Neuronal stem cell (in vitro differentiated cells): ENCODE measurements at regions not wholly inside any gene's neighbourhood (a gene's known extent, or its start where the extent isn't known, plus 50 kb on each side); places are given as distances from the start of the nearest gene placed in this dataset.

ENCODE experiments used
- DNase-seq: peaks from one replicate; pipeline ENCODE4 v3.0.0-alpha.2; 2013; ENCODE audit warnings: low spot score
- H2AFZ ChIP-seq: one replicate; pipeline ENCODE4 v1.6.1; 2013; ENCODE audit warnings: mild to moderate bottlenecking, low read length, inconsistent platforms
- H2AK5ac ChIP-seq: 2 replicates; pipeline ENCODE4 v1.6.1; 2013; ENCODE audit warnings: low read depth, mild to moderate bottlenecking, inconsistent platforms, low read length, moderate library complexity, mixed read lengths
- H2BK120ac ChIP-seq: 2 replicates; pipeline ENCODE4 v1.6.1; 2013; ENCODE audit warnings: low read depth, mild to moderate bottlenecking, inconsistent platforms, low read length, moderate library complexity, mixed read lengths
- H2BK12ac ChIP-seq: one replicate; pipeline ENCODE4 v1.6.1; 2013; ENCODE audit warnings: low read length, inconsistent platforms
- H2BK15ac ChIP-seq: 2 replicates; pipeline ENCODE4 v1.6.1; 2013; ENCODE audit warnings: mild to moderate bottlenecking, low read length, inconsistent platforms, mixed read lengths
- H2BK5ac ChIP-seq: one replicate; pipeline ENCODE4 v1.6.1; 2013; ENCODE audit warnings: inconsistent platforms, mild to moderate bottlenecking, low read length, moderate library complexity
- H3K14ac ChIP-seq: one replicate; pipeline ENCODE4 v1.6.1; 2013; ENCODE audit warnings: low read length, inconsistent platforms
- H3K18ac ChIP-seq: 2 replicates; pipeline ENCODE4 v1.6.1; 2013; ENCODE audit warnings: low read length, inconsistent platforms
- H3K23ac ChIP-seq: 2 replicates; pipeline ENCODE4 v1.6.1; 2013; ENCODE audit warnings: low read depth, mild to moderate bottlenecking, mixed read lengths, low read length, inconsistent platforms; ENCODE audit not compliant: poor library complexity
- H3K27ac ChIP-seq: replicated peaks from 3 replicates; pipeline ENCODE4 v1.5.1; 2013; ENCODE audit warnings: low read length, inconsistent platforms
- H3K27me3 ChIP-seq, 3 experiments: 2 replicates each; pipeline ENCODE4 v1.6.1; 2013; ENCODE audit warnings: low read length in 3 of 3, mild to moderate bottlenecking in 2 of 3, inconsistent platforms in 1 of 3, low read depth in 1 of 3, mixed read lengths in 1 of 3, moderate library complexity in 1 of 3; ENCODE audit not compliant: control insufficient read depth in 3 of 3, insufficient read depth in 3 of 3
- H3K36me3 ChIP-seq, 2 donors: replicated peaks in 1 of 2; 2 replicates each; pipeline ENCODE4 v1.6.1; 2013; ENCODE audit warnings: low read length in 2 of 2; ENCODE audit not compliant: control insufficient read depth in 2 of 2, insufficient read depth in 2 of 2
- H3K4ac ChIP-seq: 2 replicates; pipeline ENCODE4 v1.6.1; 2013; ENCODE audit warnings: inconsistent platforms, mild to moderate bottlenecking, low read length, moderate library complexity
- H3K4me1 ChIP-seq, 2 donors: 1 replicate in 1 of 2; 2 replicates in 1 of 2; pipeline ENCODE4 v1.6.1; 2013; ENCODE audit warnings: low read length in 2 of 2, low read depth in 1 of 2; ENCODE audit not compliant: control insufficient read depth in 2 of 2, insufficient read depth in 1 of 2
- H3K4me2 ChIP-seq: one replicate; pipeline ENCODE4 v1.6.1; 2013; ENCODE audit warnings: mild to moderate bottlenecking, low read length, inconsistent platforms; ENCODE audit not compliant: insufficient read depth, poor library complexity, severe bottlenecking
- H3K4me3 ChIP-seq, 2 donors: 2 replicates each; pipeline ENCODE4 v1.5.1; 2013; ENCODE audit warnings: low read length in 2 of 2, mild to moderate bottlenecking in 2 of 2, inconsistent platforms in 1 of 2, moderate library complexity in 1 of 2
- H3K79me1 ChIP-seq: one replicate; pipeline ENCODE4 v1.6.1; 2013; ENCODE audit warnings: low read depth, mild to moderate bottlenecking, inconsistent platforms, low read length, moderate library complexity
- H3K9ac ChIP-seq: one replicate; pipeline ENCODE4 v1.6.1; 2013; ENCODE audit warnings: mild to moderate bottlenecking, low read depth, low read length, inconsistent platforms; ENCODE audit not compliant: poor library complexity
- H3K9me3 ChIP-seq, 2 donors: replicated peaks in 1 of 2; 2 replicates each; pipeline versions ENCODE3 to v1.6.1; 2013; ENCODE audit warnings: low read length in 2 of 2, mild to moderate bottlenecking in 2 of 2, inconsistent platforms in 1 of 2, low read depth in 1 of 2, mixed read lengths in 1 of 2, moderate library complexity in 1 of 2; ENCODE audit not compliant: control insufficient read depth in 2 of 2, insufficient read depth in 1 of 2
- H4K8ac ChIP-seq: one replicate; pipeline ENCODE4 v1.6.1; 2013; ENCODE audit warnings: low read depth, mild to moderate bottlenecking, inconsistent platforms, low read length, moderate library complexity
- H4K91ac ChIP-seq: one replicate; pipeline ENCODE4 v1.6.1; 2013; ENCODE audit warnings: low read length, low read depth, mild to moderate bottlenecking, inconsistent platforms; ENCODE audit not compliant: poor library complexity
- WGBS, 2 donors: extraction: QIAGEN DNeasy Blood & Tissue Kit; methylation state at CpG; one replicate each; pipeline ENCODE4 v1.1.7; 2013; ENCODE audit warnings: missing lambda C conversion rate in 2 of 2, mixed read lengths in 1 of 2; ENCODE audit not compliant: insufficient read length in 2 of 2, insufficient replicate concordance in 1 of 2; ENCODE audit errors: extremely low coverage in 2 of 2; 5-methylcytosine and 5-hydroxymethylcytosine counted together

DNA sequence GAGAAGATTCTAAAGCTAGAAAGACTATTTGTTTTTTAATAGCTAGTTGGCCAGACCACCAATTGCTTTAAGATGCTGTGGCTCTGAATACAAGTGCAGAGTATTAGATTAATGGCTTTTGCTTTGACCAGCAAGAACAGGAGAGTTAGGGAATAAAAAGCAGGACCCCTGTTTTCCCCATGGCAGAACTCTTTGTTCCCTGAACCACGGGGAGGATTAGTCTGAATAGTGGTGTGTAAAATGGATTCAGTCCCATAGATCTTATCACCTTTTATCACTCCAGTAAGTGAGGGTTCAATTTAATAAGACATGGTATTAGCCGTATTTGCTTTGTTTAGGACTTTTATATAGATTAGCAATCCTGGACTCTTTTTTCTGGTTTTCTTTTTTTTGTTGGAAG lies 562.6 kb upstream of the DPPA4 start:
- no peak overlapping the region for H3K18ac ChIP-seq
- H2BK12ac ChIP-seq: no peak overlapping the region
- no peak overlapping the region for H4K8ac ChIP-seq
- H2BK15ac ChIP-seq: no peak overlapping the region
- H3K36me3 ChIP-seq: no peaks in the 10 kb centered on the region
- peaks cover 0 to 1% (median 0%) of the 10 kb centered on the region in 3 experiments for H3K27me3 ChIP-seq
- H3K4me1 ChIP-seq: peaks cover 3 to 4% of the 10 kb centered on the region in 2 donors
- no peak overlapping the region for H2BK120ac ChIP-seq
- peak; percentile 45 for DNase-seq
- H3K9me3 ChIP-seq: no peaks in the 10 kb centered on the region
- no peak overlapping the region for H2BK5ac ChIP-seq
- no peak overlapping the region for H3K4me3 ChIP-seq
- peak overlapping the region; percentile 58 for H2AFZ ChIP-seq
- no peak overlapping the region for H3K14ac ChIP-seq
- H2AK5ac ChIP-seq: no peak overlapping the region
- no peaks in the 10 kb centered on the region for H3K79me1 ChIP-seq
- H4K91ac ChIP-seq: no peak overlapping the region
- no CpG with 5 or more reads among the region's 2 CpGs for whole genome bisulfite sequencing, 2 donors
- H3K27ac ChIP-seq: no peak overlapping the region
- no peak overlapping the region for H3K9ac ChIP-seq
- no peak overlapping the region for H3K23ac ChIP-seq
- no peak overlapping the region for H3K4me2 ChIP-seq
- H3K4ac ChIP-seq: no peak overlapping the region

DNA sequence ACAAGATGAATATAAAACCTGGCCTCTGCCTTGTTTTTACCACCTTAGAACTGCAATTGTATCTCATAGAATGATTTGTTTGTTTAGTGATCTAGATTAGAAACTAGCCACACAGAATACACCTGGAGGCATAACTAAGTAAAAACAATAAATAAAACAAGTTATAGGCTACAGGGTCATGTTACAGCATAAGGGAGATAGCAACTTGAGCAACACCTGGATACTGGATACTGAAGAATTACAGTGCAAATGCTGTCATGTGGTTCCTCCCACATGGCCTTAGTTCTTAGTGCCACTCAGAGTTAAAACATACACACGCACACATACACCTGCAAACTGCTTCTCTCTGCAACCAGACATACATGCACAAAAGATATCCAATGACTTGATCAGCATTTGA lies 563.4 kb upstream of the DPPA4 start:
- Histone ChIP-seq H3K9me3 (no peaks in the 10 kb centered on the region), H3K14ac (no peak overlapping the region), H3K27me3 (peaks cover 0 to 1% (median 0%) of the 10 kb centered on the region in 3 experiments), H2AK5ac (no peak overlapping the region), H2BK15ac (no peak overlapping the region), H3K36me3 (no peaks in the 10 kb centered on the region), H2AFZ (peak overlapping the region; percentile 58), H3K4me1 (peaks cover 3 to 4% of the 10 kb centered on the region in 2 donors), H3K4me3 (no peak overlapping the region), H3K23ac (no peak overlapping the region), H4K8ac (no peak overlapping the region), H3K18ac (no peak overlapping the region), H3K9ac (no peak overlapping the region), H3K27ac (no peak overlapping the region), H2BK5ac (no peak overlapping the region), H3K79me1 (no peaks in the 10 kb centered on the region), H3K4ac (no peak overlapping the region), H2BK12ac (no peak overlapping the region), H3K4me2 (no peak overlapping the region), H2BK120ac (no peak overlapping the region), H4K91ac (no peak overlapping the region)
- no CpG with 5 or more reads among the region's 1 CpG for WGBS, 2 donors
- DNase-seq: no peak

DNA sequence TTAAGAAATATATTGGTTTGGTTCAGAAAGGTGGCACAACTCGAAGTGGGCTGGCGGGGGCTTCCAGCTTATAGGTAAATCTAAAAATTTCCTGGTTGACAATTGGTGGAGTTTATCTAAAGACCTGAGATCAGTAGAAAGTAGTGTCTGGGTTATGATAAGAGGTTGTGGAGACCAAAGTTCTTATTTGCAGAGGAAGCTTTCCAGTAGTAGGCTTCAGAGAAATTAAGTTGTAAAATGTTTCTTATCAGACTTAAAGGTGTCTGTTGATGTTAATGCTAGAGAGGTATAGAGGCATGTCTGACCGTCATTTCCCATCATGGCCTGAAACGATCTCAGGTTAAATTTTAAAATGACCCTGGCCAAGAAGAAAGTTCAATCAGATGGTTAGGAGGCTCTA lies 565.2 kb upstream of the DPPA4 start:
- Histone ChIP-seq H3K4me2 (no peak overlapping the region), H2BK12ac (no peak overlapping the region), H2AK5ac (no peak overlapping the region), H3K23ac (no peak overlapping the region), H3K4me1 (peaks cover 3 to 4% of the 10 kb centered on the region in 2 donors), H3K4me3 (no peak overlapping the region), H3K14ac (no peak overlapping the region), H2BK120ac (no peak overlapping the region), H3K79me1 (no peaks in the 10 kb centered on the region), H3K27ac (no peak overlapping the region), H3K18ac (no peak overlapping the region), H3K4ac (no peak overlapping the region), H3K9me3 (no peaks in the 10 kb centered on the region), H4K8ac (no peak overlapping the region), H2BK5ac (no peak overlapping the region), H3K9ac (no peak overlapping the region), H3K36me3 (no peaks in the 10 kb centered on the region), H3K27me3 (peaks cover 0 to 1% (median 0%) of the 10 kb centered on the region in 3 experiments), H4K91ac (no peak overlapping the region), H2BK15ac (no peak overlapping the region), H2AFZ (no peak overlapping the region)
- no peak for DNase-seq
- no CpG with 5 or more reads among the region's 4 CpGs for WGBS, 2 donors

DNA sequence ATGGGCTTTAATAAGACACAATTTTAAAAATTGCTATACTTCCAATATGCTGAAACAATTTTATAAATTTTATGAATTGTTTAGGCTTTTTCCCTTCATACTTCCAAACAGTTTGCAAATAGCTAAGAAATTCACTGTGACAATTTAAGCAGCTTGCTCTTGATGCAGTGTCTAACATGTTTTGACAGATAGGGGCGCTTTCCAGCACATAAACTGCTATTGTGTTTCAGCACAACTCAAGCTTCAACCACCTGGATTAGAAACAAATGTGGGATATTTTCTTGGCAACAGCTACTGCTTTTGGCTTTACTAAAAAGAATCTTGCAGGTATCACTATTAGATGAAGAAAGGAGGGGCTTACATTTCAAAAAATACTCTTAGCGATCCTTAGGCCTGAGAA lies 565.8 kb upstream of the DPPA4 start:
- H3K4me2 ChIP-seq: no peak overlapping the region
- WGBS, 2 donors: no CpG with 5 or more reads among the region's 2 CpGs
- no peak overlapping the region for H2BK5ac ChIP-seq
- H3K27ac ChIP-seq: no peak overlapping the region
- no peaks in the 10 kb centered on the region for H3K36me3 ChIP-seq
- H3K9me3 ChIP-seq: no peaks in the 10 kb centered on the region
- no peak overlapping the region for H2AFZ ChIP-seq
- no peak overlapping the region for H3K9ac ChIP-seq
- no peak overlapping the region for H3K23ac ChIP-seq
- no peak overlapping the region for H2BK12ac ChIP-seq
- no peak overlapping the region for H4K91ac ChIP-seq
- no peak overlapping the region for H2BK120ac ChIP-seq
- peaks cover 3 to 4% of the 10 kb centered on the region in 2 donors for H3K4me1 ChIP-seq
- DNase-seq: no peak
- H2BK15ac ChIP-seq: no peak overlapping the region
- H4K8ac ChIP-seq: no peak overlapping the region
- no peak overlapping the region for H2AK5ac ChIP-seq
- H3K14ac ChIP-seq: no peak overlapping the region
- no peak overlapping the region for H3K4me3 ChIP-seq
- no peak overlapping the region for H3K18ac ChIP-seq
- peaks cover 0 to 1% (median 0%) of the 10 kb centered on the region in 3 experiments for H3K27me3 ChIP-seq
- H3K79me1 ChIP-seq: no peaks in the 10 kb centered on the region
- H3K4ac ChIP-seq: no peak overlapping the region
